GM12874 (cell line): ENCODE measurements at regions not wholly inside any gene's neighbourhood (a gene's known extent, or its start where the extent isn't known, plus 50 kb on each side); places are given as distances from the start of the nearest gene placed in this dataset.

Experiments
- CTCF ChIP-seq: IDR thresholded peaks from 2 replicates; pipeline ENCODE4 v1.5.1; 2011; ENCODE audit warnings: low read depth, mild to moderate bottlenecking, control low read depth, low read length, moderate library complexity; ENCODE audit not compliant: insufficient read depth

GRCh38 chr11:110029714-110030113, 63.5 kb upstream of the ZC3H12C start:
- TF ChIP-seq CTCF: no peak

- no peak for TF ChIP-seq CTCF
These were observed 62.0 kb upstream of the ZC3H12C start for GRCh38 chr11:110031171-110031570.

GRCh38 chr11:110032259-110032658, 60.9 kb upstream of the ZC3H12C start:
- no peak for TF ChIP-seq CTCF

GRCh38 chr11:110032957-110033570, 60.1 kb upstream of the ZC3H12C start:
- TF ChIP-seq CTCF: no peak

- TF ChIP-seq CTCF: no peak
These were observed 58.4 kb upstream of the ZC3H12C start for GRCh38 chr11:110034806-110035205.

- no peak for TF ChIP-seq CTCF
These were observed 57.8 kb upstream of the ZC3H12C start for GRCh38 chr11:110035357-110035756.

- TF ChIP-seq CTCF: no peak
These were observed 55.0 kb upstream of the ZC3H12C start for GRCh38 chr11:110038201-110038600.
